ENCODE measurements at regions not wholly inside any gene's neighbourhood (a gene's known extent, or its start where the extent isn't known, plus 50 kb on each side); places are given as distances from the start of the nearest gene placed in this dataset.
"Not testable (repeated sequence)": the region's sequence is repeated elsewhere in the genome, so short reads cannot be mapped to it uniquely, and the experiment has no call there.

DNA sequence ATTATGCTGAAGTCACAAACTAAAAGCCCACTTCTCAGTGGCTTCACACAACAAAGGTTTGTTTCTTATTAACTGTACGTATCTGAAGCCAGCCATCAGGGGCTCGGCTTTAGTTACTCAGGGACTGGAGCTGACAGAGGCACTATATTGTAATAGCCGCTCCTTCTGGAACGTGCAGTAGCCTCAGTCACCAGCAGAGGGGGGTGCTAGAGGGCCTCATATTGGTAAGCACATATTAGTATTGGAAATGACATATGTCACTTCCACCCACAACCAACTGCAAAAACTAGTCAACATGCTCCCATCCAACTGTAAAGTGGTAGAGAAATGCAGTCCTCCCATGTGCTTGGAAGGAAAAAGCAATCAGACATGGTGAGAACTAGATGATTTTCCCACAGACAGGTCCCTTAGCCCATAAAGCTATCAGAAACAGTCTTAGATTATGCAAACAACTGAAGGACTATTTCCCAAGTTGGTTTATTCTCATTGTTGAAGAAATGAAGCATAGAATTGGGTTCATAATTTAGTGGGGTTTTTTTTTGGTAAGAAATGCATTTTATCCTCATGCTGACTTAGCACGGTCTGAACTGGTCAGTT lies 183.6 kb upstream of the G2E3 start:
- peak; percentile 50 to 73 (median 72) for DNase-seq

DNA sequence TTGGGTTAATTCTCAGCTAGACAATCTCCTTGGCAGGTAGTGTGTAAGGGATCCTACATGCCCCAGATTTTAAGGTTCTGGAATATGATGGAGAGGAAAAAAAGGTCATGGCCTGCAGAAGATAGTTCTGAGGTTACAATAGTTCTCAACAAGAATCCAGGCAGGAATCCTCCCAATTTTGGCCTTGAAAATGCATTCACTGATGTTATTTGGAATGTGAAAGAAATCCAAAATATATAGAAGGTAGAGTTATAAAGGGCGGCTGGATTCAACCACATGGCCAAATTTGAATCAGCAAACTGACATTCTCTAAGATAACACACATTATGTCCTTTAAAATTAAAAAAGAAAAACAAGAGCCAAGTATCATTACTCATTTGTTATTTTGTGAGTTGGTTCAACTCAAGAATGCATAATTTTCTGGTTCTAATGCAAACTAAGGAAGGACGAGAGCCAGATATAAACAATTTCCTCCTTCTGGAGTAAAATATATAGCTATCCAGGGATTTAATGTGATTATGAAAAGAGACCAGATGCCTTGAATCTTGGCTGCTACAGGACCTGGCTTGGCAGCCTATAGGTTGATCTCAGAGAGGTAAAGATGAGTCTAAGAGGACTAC lies 177.0 kb upstream of the G2E3 start:
- DNase-seq = no peak

DNA sequence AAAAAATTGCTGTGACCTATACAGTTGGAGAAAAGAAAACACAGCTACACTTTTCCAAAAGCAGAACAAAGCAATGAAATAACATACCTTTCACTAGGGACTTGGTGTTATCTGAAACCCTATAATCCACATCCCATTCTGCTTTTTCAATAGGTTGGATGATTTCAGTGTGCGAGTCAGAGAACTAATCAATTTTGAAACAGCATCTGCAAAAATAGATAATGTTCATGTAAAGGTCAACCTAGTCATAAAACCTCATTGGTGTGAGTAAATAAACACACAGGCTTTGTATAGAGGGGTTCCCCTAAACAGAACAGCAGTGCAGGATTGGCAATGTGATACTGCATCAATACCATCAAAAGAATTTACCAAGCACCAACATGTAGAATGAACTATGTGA lies 173.0 kb upstream of the G2E3 start:
- DNase-seq = peak in 1 of 3 experiments; percentile 65

DNA sequence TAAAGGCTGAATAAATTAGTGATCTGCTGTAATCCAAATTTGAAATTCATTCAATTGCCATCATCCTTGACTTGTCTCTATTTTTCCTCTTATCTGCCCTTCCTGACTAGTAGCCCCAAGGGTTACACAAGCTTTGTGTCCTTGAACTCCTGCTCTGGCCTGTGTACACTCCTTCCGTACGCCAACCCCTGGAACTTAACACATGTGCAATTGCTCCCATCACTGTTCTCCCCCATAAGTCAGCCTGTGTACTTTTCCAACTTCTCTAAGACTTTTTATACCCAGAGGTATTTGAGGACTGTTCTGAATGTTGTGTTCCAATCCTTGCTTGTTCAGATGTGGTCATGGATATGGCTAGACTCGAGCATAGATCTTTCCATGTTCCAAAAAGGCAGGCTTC lies 171.1 kb upstream of the G2E3 start:
- DNase-seq = no peak

DNA sequence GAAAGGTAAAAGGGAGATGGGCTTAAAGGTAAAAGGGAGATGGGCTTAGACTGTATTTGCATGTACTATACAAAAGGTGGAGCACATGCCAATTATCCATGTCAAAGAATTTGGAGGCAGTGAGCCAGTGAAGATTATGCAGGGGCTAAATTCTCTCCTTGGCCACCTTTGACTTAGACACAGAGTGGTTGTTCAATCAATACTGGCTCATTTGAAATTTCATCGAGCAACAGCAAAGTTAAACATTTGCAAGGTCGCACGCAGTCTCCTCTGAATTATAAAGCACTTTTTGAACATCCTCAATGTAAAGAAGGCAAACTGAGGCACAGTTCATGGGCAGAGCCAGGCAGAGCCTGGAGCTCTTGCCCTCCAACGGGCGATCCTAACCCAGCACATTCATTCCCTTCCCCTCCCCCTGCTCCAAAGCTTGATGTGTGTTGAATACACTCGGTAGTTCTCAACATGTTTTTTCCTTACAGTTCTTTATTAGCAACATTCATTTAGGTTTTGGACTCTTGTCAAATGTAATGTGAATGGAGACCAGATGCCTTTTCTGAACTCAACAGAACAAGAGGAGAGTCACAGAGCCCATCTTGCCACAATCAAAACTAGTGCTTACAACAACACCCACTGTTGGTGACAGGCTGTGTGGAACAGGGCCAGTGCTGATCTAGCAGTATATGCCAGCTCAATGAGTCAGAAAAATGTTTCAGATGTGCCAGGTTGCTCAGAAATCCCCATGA lies 169.7 kb upstream of the G2E3 start:
- no peak for DNase-seq

DNA sequence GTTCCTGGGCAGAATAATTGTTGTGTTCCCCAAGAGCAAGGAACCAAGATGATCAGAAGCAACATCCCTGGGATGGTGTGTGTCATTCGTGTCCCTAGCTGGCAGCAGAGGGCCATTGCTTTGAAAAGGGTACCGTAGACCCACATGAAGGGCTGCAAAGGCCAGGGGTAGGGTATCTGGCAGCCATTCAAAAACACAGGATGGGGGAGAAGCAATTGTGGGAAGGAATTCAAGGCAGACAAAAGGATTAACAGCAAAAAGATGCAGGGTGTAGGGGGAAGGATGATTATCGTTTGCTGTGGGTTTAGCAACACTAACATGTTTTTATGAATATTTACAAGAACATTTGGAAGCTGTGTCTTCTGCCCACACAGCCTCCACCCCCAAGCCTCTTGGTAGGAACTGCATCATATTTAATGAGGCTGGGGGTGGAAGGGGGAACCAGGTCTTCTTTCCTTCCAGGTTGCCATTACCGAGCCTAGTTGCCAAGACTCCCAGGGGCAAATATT lies 169.0 kb upstream of the G2E3 start:
- no peak for DNase-seq

DNA sequence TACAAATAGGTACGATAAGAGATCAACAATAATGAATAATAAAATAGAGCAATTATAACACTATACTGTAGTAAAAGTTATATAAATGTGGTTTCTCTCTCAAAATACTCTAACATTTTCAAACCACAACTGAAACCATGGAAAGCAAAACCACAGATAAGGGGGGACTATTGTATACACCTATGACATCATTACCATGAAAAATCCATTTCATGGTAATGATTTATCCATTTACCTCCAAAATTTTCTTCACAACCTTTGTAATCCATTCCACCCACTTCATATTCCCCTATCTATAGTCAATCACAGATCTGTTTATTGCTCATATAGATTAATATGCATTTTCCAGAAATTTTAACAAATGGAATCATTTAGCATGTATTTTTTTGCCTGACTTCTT lies 163.9 kb upstream of the G2E3 start:
- no peak for DNase-seq

DNA sequence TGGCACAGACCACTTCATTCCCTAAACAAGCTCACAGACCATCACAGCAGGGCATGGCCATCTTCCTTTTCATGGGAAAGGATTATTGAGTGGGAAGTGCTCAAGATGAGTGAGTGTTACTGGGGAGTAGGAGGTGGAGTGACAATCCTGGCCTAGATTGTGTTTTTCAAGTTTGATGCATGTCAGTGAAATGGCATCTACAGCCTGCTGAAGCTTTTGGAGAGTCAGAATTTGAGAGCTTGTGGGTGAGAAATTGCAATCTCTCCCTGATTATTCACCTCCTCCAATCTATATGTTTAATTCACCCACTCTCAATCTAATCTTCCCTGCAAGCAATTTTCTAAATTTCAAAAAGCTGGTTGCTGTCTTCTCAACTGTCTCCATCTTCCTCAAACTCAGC lies 156.1 kb upstream of the G2E3 start:
- peak in 1 of 3 experiments; percentile 66 for DNase-seq

DNA sequence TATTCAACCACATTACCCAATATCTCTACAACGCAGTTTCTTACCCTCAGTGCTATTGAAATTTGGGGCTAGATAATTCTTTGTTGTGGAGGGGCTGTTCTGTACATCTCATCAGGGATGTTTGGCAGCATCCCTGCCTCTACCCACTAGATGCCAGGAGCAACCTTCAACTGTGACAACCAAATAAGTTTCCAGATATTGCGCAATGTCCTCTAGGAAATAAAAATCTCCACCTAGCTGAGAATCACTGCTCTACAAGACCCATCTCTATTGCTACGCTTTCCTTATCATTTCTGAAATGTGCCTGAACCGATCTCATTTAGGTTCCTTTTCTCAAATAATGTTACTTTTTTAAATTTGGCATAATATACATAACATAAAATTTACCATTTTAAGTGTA lies 155.2 kb upstream of the G2E3 start:
- DNase-seq = no peak

DNA sequence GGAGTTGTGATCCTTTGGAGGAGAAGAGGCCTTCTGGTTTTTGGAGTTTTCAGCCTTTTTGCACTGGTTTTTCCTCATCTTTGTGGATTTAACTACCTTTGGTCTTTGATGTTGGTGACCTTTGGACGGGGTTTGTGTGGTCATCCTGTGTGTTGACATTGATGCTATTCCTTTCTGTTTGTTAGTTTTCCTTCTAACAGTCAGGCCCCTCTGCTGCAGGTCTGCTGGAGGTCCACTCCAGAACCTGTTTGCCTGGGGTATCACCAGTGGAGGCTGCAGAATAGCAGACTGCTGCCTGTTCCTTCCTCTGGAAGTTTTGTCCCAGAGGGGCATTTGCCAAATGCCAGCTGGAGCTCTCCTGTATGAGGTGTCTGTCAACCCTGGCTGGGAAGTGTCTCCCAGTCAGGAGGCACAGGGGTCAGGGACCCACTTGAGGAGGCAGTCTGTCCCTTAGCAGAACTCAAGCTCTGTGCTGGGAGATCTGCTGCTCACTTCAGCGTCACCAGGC lies 149.4 kb upstream of the G2E3 start:
- DNase-seq = not testable (repeated sequence)

DNA sequence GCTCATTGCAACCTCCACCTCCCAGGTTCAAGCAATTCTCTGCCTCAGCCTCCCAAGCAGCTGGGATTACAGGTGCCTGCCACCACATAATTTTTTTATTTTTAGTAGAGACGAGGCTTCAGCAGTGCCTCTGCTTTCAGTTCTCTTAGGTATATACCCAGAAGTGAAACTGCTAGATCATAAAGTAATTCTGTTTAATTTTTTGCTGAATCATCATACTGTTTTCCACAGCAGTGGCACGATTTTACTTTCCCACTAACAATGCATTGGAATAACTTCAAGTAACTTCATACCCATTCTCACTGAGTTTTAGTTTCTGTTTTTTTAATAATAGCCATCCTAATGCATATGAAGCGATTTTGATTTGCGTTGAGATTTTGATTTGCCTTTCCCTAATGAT lies 148.0 kb upstream of the G2E3 start:
- DNase-seq = no peak

DNA sequence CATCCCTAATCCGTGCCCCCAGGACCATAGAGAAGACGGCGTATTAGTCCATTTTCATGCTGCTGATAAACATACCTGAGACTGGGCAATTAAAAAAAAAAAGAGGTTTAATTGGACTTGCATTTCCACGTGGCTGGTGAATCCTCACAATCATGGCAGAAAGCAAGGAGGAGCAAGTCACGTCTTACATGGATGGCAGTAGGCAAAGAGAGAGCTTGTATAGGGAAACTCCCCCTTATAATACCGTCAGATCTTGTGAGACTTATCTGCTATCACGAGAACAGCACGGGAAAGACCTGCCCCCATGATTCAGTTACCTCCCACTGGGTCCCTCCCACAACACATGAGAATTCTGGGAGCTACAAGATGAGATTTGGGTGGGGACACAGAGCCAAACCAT lies 145.8 kb upstream of the G2E3 start:
- not testable (repeated sequence) for DNase-seq

DNA sequence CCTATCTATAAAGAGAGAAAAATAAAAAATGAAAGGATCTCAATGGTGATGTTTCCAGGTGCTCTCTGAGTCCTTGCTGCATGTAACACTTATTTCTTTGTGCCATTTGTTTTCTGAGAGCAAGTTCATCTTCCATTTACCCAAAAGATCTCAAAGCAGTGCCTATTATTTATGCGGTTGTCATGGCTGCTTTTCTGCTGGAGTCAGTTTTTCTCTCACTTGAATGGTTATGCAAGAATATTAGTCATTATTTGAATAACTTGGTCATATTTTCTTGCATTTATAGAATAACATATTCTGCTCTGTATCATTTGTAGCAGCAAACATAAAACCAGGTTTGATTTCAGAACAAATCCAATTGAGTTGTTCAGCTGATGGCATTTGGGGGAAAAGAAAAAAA lies 141.8 kb upstream of the G2E3 start:
- DNase-seq = no peak

DNA sequence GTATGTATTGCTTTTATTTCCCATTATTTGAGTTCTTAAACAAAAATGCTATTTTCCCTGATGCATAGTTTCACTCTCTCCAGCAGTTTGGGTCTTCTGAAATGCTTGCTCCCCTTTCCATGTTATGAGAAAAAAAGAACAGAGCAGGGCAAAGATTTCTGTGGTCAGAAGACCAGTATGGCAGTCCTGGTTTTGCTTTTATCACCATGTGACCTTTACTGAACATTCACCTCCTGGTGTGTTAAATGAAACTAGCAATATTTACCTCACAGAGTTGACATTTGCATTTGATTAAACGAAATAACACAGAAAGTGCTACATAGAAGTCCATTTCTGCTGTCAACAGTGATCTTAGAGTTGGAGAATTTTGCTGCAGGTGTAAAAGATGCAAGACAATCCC lies 141.0 kb upstream of the G2E3 start:
- no peak for DNase-seq

DNA sequence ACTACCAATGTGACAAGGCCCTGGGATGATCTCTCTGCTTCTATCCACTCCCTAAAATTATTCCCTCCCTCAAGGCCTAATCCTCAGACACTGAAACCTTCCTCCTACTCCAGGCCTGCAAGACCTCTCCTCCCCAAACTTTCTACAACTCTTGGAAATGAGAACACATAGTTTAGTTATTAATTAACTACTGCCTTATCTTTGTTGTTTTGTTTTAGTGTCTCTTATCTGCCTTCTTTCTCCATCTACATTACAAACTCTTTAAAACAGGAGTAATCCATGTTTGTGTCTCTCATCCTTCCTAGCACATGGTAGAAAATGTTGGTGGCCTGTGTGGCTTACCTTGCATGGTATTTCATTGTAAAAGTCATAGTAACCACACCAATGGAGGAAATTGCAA lies 139.9 kb upstream of the G2E3 start:
- no peak for DNase-seq

DNA sequence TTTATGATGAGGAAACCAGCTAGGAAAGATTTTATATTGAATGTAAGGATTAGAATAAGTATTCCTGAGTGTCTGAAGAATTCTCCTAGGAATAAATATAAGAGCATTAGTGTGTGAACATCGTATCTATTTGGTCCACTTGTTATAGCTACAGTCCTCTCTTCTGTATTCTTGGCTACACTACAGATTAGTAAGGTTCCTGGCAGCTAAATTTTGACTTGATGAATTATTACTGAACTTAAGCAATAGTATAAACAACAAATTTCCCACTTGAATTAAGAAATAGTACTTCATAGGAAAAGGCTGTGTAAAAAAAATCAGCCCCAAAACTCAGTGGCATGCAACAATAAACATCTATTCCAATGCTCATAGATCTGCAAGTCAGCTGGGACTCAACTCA lies 138.4 kb upstream of the G2E3 start:
- no peak for DNase-seq

DNA sequence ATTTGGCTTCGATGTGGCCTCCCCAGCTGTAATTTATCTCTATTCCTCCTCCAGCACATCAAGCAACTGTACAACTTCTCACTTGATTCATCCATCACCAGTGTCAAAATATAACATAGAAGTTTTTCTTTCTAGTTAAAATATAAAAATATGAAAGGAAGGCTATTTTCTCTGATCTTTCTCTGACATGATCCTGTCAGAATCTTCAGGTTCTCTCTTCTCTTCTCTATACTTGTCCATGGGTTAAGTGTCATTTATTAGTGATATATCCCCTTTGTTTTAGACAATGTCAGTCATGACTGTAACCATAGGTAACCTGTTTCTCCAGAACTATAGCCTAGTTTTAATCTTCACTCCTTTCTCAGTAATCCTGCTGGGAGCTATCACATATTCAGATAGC lies 132.5 kb upstream of the G2E3 start:
- no peak for DNase-seq

DNA sequence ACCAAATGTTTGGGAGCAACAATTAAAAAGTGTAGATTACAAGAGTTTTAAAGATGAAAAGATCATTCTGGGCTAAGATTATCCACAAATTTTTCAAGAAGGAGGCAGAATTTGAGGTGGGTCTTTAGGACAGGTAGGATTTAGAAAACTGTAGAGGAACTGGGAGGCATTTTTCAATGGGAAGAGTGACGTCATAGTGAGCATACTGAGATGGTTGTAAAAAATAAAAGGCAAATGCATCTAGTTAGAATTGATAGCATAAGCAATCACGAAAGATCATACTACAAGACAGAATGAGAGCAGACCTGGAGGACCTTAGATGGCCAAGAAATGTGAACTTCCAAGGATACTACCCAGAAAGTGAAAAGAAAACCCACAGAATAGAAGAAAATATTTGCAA lies 131.6 kb upstream of the G2E3 start:
- DNase-seq = no peak

DNA sequence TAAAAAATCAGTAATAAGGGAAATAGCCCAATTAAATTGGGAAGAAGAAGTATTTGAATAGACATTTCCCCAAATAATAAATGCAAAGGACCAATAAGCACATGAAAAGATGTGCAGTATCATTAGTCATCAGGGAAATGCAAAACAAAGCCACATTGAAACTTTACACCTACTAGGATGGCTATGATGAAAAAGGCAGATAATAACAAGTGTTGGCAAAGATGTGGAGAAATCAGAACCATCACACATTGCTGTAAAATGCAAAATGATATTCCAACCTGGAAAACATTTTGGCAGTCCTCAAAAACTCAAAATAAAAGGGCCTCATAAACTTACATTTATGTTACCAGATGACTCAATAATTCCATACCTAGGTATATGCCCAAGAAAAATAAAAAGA lies 131.1 kb upstream of the G2E3 start:
- DNase-seq = no peak

DNA sequence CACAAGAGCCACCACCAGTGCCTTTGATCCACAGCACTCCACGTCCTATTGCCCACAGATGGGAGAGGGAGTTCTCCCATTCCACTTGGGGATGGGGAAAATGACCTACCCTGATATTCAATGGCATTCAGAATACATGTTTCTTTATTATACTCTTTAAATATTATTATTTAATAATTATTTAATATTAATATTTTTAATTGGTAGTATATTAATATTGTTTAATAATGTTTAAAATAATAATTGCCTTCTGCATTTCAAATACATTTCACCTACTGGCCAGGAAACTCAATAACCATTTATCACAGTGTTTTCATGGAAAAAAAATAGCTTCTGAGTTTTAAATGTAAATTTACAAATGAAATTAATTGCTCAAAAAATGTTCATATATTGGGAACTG lies 127.4 kb upstream of the G2E3 start:
- DNase-seq = no peak

DNA sequence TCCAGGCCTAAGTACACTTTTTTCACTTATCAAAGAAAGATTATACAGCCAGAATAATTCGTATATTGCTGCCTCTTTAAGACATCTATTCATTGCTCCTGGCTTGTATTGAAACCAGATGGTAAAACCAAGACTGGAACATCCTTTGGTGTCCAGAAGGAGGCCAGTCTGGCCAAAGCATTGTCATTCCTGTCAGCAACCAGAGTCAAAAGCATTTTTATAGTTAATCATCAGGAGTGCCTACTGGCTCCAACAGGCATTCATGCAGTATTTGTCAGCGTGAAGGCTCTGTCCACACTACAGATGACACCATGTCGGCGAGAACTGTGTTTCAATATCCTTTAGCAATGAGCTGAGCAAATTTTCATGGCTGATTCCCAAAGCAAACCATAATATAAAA lies 118.0 kb upstream of the G2E3 start:
- DNase-seq = no peak

DNA sequence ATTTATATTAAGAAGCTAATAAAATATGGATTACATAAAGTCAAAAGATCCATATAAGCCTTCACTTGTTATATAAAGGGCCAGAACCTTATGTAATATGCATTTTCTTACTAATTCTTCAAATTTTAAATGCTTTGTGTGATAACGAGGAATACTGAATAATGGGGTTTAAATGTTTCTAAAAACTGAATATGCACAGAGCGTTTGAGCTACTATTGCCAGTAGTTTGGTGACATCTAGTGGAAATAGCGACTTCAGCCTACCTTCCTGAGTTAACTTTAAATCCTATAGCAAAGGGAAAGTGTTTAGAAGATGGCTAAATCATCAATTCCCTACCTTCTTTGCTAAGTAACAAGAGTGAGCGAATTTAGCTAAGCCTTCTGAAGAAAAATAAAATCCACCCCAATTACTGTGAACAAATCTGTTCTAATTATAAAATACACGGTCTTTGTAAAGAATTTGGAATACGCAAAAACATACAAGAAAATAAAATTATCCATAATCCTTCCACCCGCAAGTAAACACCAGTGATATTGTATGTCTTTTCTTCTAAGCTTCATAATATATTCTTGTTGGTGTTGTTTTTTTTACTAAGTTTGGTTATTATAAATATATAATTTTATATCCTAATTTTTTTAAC lies 115.5 kb upstream of the G2E3 start:
- DNase-seq = peak; percentile 34 to 93 (median 63)

DNA sequence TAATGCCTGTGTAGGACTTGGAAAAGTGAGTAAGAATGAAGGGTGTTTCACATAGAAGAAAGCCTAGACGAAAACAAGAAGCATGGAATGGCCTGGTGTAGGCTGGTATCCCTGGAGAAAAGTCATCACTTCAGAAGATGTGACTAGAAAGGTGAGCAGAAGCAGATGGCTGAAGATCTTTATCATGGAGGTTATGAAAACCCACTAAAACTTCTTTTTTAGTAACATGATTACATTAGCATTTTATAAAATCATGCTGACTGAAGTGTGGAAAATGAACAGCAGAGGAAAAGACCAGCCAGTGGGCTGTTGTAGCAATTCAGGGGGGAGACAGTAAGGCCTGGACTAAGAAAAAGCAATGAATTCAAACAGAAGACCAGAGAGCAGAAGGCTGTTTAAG lies 114.5 kb upstream of the G2E3 start:
- peak in 1 of 3 experiments; percentile 49 for DNase-seq

Data from NCI-H1417 (cell line).